HepG2 (cell line): ENCODE measurements at regions not wholly inside any gene's neighbourhood (a gene's known extent, or its start where the extent isn't known, plus 50 kb on each side); places are given as distances from the start of the nearest gene placed in this dataset.

Experiments used
- ATAC-seq: fragments of 200-7000 bp; cut with Tn5 transposase; 3 replicates; pipeline ENCODE4 v1.9.1; 2020; ENCODE audit warnings: mild to moderate bottlenecking, moderate library complexity
- BruUV-seq: library from RNA; stranded (reverse); fragments of 400-500 nt; replicated peaks from 2 replicates; lab custom pipeline; 2021; lab: Mats Ljungman, UMichigan
- CTCF ChIA-PET: fragments of 300-600 bp; formaldehyde crosslinking; extraction: SDS; loops from one replicate; lab custom pipeline; 2021; ENCODE audit warnings: low total read pairs, inconsistent platforms, low intra/inter-chr PET ratio; lab: Yijun Ruan, JAX
- POLR2A ChIA-PET: fragments of 350-600 bp; sonication (Branson Sonifier 250); formaldehyde crosslinking; loops from one replicate; lab custom pipeline; 2020; ENCODE audit warnings: antibody characterized with exemption, inconsistent platforms; lab: Yijun Ruan, JAX
- DNase-seq: peaks from one replicate; pipeline ENCODE4 v3.0.0-alpha.2; 2015; ENCODE audit warnings: low spot score
- FAIRE-seq: peaks from 3 replicates; lab custom pipeline; 2011; peaks lifted over from hg19 to GRCh38; lab: Jason Lieb, UNC
- H2AFZ ChIP-seq: one replicate; pipeline ENCODE4 v1.6.1; 2011; ENCODE audit warnings: low read length, inconsistent platforms
- H3K27ac ChIP-seq: fragments of 300-600 bp; 3 replicates; pipeline ENCODE4 v1.8.0; 2011; ENCODE audit warnings: mixed run types, mild to moderate bottlenecking, mixed read lengths, low read length, inconsistent platforms; ENCODE audit not compliant: insufficient read depth; ENCODE audit errors: extremely low read length
- H3K27me3 ChIP-seq, 2 experiments: fragments of 200-600 bp in 1 of 2; 2 replicates in 1 of 2; 3 replicates in 1 of 2; pipeline versions ENCODE4 v1.6.0 to v1.8.0; 2011; ENCODE audit warnings: low read length in 2 of 2, mild to moderate bottlenecking in 2 of 2, moderate library complexity in 2 of 2, inconsistent platforms in 1 of 2; ENCODE audit not compliant: insufficient read depth in 2 of 2, control insufficient read depth in 1 of 2
- H3K36me3 ChIP-seq, 2 experiments: fragments of 200-600 bp in 1 of 2; replicated peaks in 1 of 2; 2 replicates in 1 of 2; 3 replicates in 1 of 2; pipeline versions ENCODE4 v1.5.1 to v1.8.0; 2011; ENCODE audit warnings: low read length in 2 of 2, inconsistent platforms in 1 of 2; ENCODE audit not compliant: insufficient read depth in 2 of 2, control insufficient read depth in 1 of 2
- H3K4me1 ChIP-seq: 2 replicates; pipeline ENCODE4 v1.5.1; 2012; ENCODE audit warnings: low read length, inconsistent platforms; ENCODE audit not compliant: insufficient read depth
- H3K4me2 ChIP-seq: 2 replicates; pipeline ENCODE4 v1.6.0; 2011; ENCODE audit warnings: low read depth, low read length, inconsistent platforms
- H3K4me3 ChIP-seq, 3 experiments: fragments of 200-600 bp in 1 of 3; sonication (generic), shearing (Covaris generic) in 1 of 3; replicated peaks in 1 of 3; 2 replicates each; pipeline ENCODE4 v1.5.1; 2011 to 2016; ENCODE audit warnings: low read length in 3 of 3, inconsistent platforms in 2 of 3, low read depth in 2 of 3, mild to moderate bottlenecking in 2 of 3, control low read depth in 1 of 3, mixed read lengths in 1 of 3; ENCODE audit not compliant: insufficient read depth in 1 of 3
- H3K79me2 ChIP-seq: one replicate; pipeline ENCODE4 v1.6.1; 2011; ENCODE audit warnings: low read length, inconsistent platforms; ENCODE audit not compliant: insufficient read depth
- H3K9ac ChIP-seq: 2 replicates; pipeline ENCODE4 v1.6.0; 2011; ENCODE audit warnings: mild to moderate bottlenecking, low read depth, low read length, inconsistent platforms; ENCODE audit not compliant: insufficient read depth
- H3K9me3 ChIP-seq: 2 replicates; pipeline ENCODE4 v1.5.1; 2012; ENCODE audit warnings: mild to moderate bottlenecking, low read length
- H4K20me1 ChIP-seq: 2 replicates; pipeline ENCODE4 v1.6.0; 2011; ENCODE audit warnings: inconsistent platforms, mild to moderate bottlenecking, low read length, moderate library complexity; ENCODE audit not compliant: insufficient read depth
- ADNP ChIP-seq: sonication (generic); formaldehyde crosslinking; IDR thresholded peaks from 2 replicates; pipeline ENCODE4 v1.4.0; 2020; ENCODE audit warnings: missing genetic modification reagents
- DR1 ChIP-seq: sonication (generic); formaldehyde crosslinking; IDR thresholded peaks from 2 replicates; pipeline ENCODE4 v1.8.0; 2021; ENCODE audit warnings: mild to moderate bottlenecking, missing genetic modification reagents, inconsistent platforms
- ETV5 ChIP-seq: IDR thresholded peaks from 2 replicates; pipeline ENCODE4 v1.6.1; 2018; ENCODE audit warnings: missing biosample characterization, missing genetic modification reagents, inconsistent platforms, borderline replicate concordance
- GLI4 ChIP-seq: sonication (generic); formaldehyde crosslinking; IDR thresholded peaks from 2 replicates; pipeline ENCODE4 v1.5.1; 2020; ENCODE audit warnings: missing genetic modification reagents, mild to moderate bottlenecking, moderate library complexity, borderline replicate concordance
- KAT7 ChIP-seq: IDR thresholded peaks from 2 replicates; pipeline ENCODE4 v1.6.1; 2018; ENCODE audit warnings: borderline replicate concordance, missing compliant biosample characterization
- KLF16 ChIP-seq, 2 experiments: sonication (generic) in 1 of 2; formaldehyde crosslinking in 1 of 2; IDR thresholded peaks; 2 replicates each; pipeline versions ENCODE4 v1.6.1 to v1.8.0; 2016 to 2023; ENCODE audit warnings: missing genetic modification reagents in 2 of 2, missing compliant biosample characterization in 1 of 2
- NFYB ChIP-seq: sonication (generic); formaldehyde crosslinking; IDR thresholded peaks from 2 replicates; pipeline ENCODE4 v1.4.0; 2020; ENCODE audit warnings: missing genetic modification reagents
- NRL ChIP-seq: sonication (generic); formaldehyde crosslinking; IDR thresholded peaks from 2 replicates; pipeline ENCODE4 v1.5.0; 2020; ENCODE audit warnings: missing genetic modification reagents, mild to moderate bottlenecking, moderate library complexity, borderline replicate concordance
- SETDB1 ChIP-seq: sonication (generic); formaldehyde crosslinking; IDR thresholded peaks from 2 replicates; pipeline ENCODE4 v1.5.1; 2020; ENCODE audit warnings: missing genetic modification reagents, mild to moderate bottlenecking, borderline replicate concordance
- SMAD3 ChIP-seq: sonication (generic); formaldehyde crosslinking; IDR thresholded peaks from 2 replicates; pipeline ENCODE4 v1.4.0; 2020; ENCODE audit warnings: missing genetic modification reagents
- TMF1 ChIP-seq: sonication (generic); formaldehyde crosslinking; IDR thresholded peaks from 2 replicates; pipeline ENCODE4 v1.8.1; 2022; ENCODE audit warnings: low read depth, missing genetic modification reagents
- ZFP1 ChIP-seq: IDR thresholded peaks from 2 replicates; pipeline ENCODE4 v1.6.1; 2016
- ZKSCAN8 ChIP-seq: IDR thresholded peaks from 2 replicates; pipeline ENCODE4 v1.6.1; 2016; ENCODE audit warnings: borderline replicate concordance, missing genetic modification reagents, missing compliant biosample characterization
- ZNF143 ChIP-seq: sonication (generic); formaldehyde crosslinking; IDR thresholded peaks from 2 replicates; pipeline ENCODE4 v1.4.0; 2020; ENCODE audit warnings: missing genetic modification reagents
- ZNF20 ChIP-seq: sonication (generic); formaldehyde crosslinking; IDR thresholded peaks from 2 replicates; pipeline ENCODE4 v1.4.0; 2020; ENCODE audit warnings: mild to moderate bottlenecking, moderate library complexity, missing genetic modification reagents
- ZNF530 ChIP-seq: sonication (generic); formaldehyde crosslinking; IDR thresholded peaks from 2 replicates; pipeline ENCODE4 v1.5.0; 2020; ENCODE audit warnings: low read depth, mild to moderate bottlenecking, missing genetic modification reagents
- ZNF780A ChIP-seq: sonication (generic); formaldehyde crosslinking; IDR thresholded peaks from 2 replicates; pipeline ENCODE4 v1.8.0; 2022; ENCODE audit warnings: mild to moderate bottlenecking, missing genetic modification reagents, moderate library complexity
- in situ Hi-C: cut with HindIII; loops from 2 replicates; pipeline ENCODE4 v1.10.0; 2017; ENCODE audit warnings: low pct_unique_long_range_greater_than_20kb; ENCODE audit not compliant: extremely low pct_ligation_motif_present
- intact Hi-C: fragments of 100-400 bp; cut with micrococcal nuclease; formaldehyde crosslinking; loops from one replicate; pipeline ENCODE4 v1.10.0; 2022; ENCODE audit not compliant: unreplicated experiment
- TF ChIP-seq, protein P1 (sequence below): sonication (generic); formaldehyde crosslinking; IDR thresholded peaks from 2 replicates; pipeline ENCODE4 v1.4.0; 2020; ENCODE audit warnings: mild to moderate bottlenecking, low read depth, missing genetic modification reagents
- TF ChIP-seq, protein P2 (sequence below): sonication (generic); formaldehyde crosslinking; IDR thresholded peaks from 2 replicates; pipeline ENCODE4 v1.8.0; 2022; ENCODE audit warnings: mild to moderate bottlenecking, missing genetic modification reagents

DNA sequence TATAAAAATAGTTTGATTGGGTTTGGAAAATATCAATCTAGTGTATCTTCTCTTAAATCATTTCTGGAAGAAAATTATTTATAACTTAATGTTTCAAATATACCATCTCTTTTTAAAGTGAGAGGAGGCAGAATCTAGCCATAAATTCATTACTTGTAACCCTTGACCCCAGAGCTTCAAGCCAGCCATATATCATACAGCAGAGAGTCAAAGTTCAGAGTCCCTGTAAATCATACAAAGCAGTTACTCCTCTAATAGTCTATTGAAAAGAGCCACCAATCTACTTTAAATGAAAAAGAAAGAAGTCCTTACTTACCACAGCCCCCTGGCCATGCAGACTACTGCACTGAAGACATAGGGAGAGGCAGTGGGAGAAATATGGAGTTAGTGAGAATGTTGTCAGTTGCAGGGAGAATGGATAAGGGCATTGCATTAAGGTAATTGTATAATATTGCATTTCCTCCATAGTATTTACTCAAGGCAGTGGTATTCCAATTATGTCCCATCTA is 229.5 kb downstream of the NKX6-1 start:
- Histone ChIP-seq H3K27ac (no peak overlapping the region), H3K79me2 (no peaks in the 10 kb centered on the region), H4K20me1 (no peaks in the 10 kb centered on the region), H3K27me3 (no peaks in the 10 kb centered on the region), H3K36me3 (no peaks in the 10 kb centered on the region), H2AFZ (no peak overlapping the region), H3K4me3 (no peak overlapping the region), H3K9me3 (no peaks in the 10 kb centered on the region), H3K4me2 (no peak overlapping the region), H3K4me1 (no peaks in the 10 kb centered on the region), H3K9ac (no peak overlapping the region)
- ATAC-seq (no peak), DNase-seq (no peak), FAIRE-seq (no peak)
- intact Hi-C loops (no loop called here), in situ Hi-C loops (loop anchor here (25.0 kb wide), 1 partner anchor 507 kb away; no protein-coding TSS in a partner anchor)
- ChIA-PET CTCF (no interaction called here), POLR2A (no interaction called here)
- no TSS peak for BruUV-seq
- no peak for TF ChIP-seq ZKSCAN8 (CRISPR knock-in tag)
- TF ChIP-seq DR1 (CRISPR knock-in tag): no peak
- TF ChIP-seq KAT7 (CRISPR knock-in tag): no peak
- TF ChIP-seq GLI4: no peak
- TF ChIP-seq ZFP1 (CRISPR knock-in tag): no peak
- no peak for TF ChIP-seq ZNF780A
- TF ChIP-seq ZNF143 (CRISPR knock-in tag): no peak
- TF ChIP-seq NFYB (CRISPR knock-in tag): no peak
- TF ChIP-seq ETV5 (CRISPR knock-in tag): no peak
- no peak for TF ChIP-seq ZNF20 (CRISPR knock-in tag)
- no peak for TF ChIP-seq KLF16 (CRISPR knock-in tag; IDR thresholded peaks at IDR 0.05)
- no peak for TF ChIP-seq TMF1 (CRISPR knock-in tag)
- TF ChIP-seq ADNP (CRISPR knock-in tag): no peak
- TF ChIP-seq, protein P1, sequence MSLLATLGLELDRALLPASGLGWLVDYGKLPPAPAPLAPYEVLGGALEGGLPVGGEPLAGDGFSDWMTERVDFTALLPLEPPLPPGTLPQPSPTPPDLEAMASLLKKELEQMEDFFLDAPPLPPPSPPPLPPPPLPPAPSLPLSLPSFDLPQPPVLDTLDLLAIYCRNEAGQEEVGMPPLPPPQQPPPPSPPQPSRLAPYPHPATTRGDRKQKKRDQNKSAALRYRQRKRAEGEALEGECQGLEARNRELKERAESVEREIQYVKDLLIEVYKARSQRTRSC (CRISPR knock-in tag): no peak
- no peak for TF ChIP-seq SETDB1 (CRISPR knock-in tag)
- no peak for TF ChIP-seq ZNF530 (CRISPR knock-in tag)
- TF ChIP-seq, protein P2, sequence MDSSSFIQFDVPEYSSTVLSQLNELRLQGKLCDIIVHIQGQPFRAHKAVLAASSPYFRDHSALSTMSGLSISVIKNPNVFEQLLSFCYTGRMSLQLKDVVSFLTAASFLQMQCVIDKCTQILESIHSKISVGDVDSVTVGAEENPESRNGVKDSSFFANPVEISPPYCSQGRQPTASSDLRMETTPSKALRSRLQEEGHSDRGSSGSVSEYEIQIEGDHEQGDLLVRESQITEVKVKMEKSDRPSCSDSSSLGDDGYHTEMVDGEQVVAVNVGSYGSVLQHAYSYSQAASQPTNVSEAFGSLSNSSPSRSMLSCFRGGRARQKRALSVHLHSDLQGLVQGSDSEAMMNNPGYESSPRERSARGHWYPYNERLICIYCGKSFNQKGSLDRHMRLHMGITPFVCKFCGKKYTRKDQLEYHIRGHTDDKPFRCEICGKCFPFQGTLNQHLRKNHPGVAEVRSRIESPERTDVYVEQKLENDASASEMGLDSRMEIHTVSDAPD (CRISPR knock-in tag): no peak
- TF ChIP-seq SMAD3 (CRISPR knock-in tag): no peak
- no peak for TF ChIP-seq NRL (CRISPR knock-in tag)
